ENCODE measurements at regions not wholly inside any gene's neighbourhood (a gene's known extent, or its start where the extent isn't known, plus 50 kb on each side); places are given as distances from the start of the nearest gene placed in this dataset.
A peak's percentile ranks its signal among the peaks of the same experiment; 100 is the strongest.

DNA sequence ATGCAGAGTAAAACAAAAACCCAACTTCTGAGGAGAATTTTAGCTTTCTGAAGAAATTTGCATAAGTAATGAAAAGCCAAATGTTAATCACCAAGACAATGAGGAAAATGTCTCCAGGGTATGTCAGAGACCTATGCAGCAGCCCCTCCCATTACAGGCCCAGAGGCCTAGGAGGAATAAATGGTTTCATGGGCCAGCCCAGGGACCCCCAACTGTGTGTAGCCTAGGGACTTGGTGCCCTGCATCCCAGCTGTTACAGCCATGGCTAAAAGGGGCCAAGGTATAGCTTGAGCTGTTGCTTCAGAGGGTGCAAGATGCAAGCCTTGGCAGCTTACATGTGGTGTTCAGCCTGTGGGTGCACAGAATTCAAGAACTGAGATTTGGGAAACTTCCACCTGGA is 1256.9 kb upstream of the PIK3C3 start:
- TF ChIP-seq, protein P1, sequence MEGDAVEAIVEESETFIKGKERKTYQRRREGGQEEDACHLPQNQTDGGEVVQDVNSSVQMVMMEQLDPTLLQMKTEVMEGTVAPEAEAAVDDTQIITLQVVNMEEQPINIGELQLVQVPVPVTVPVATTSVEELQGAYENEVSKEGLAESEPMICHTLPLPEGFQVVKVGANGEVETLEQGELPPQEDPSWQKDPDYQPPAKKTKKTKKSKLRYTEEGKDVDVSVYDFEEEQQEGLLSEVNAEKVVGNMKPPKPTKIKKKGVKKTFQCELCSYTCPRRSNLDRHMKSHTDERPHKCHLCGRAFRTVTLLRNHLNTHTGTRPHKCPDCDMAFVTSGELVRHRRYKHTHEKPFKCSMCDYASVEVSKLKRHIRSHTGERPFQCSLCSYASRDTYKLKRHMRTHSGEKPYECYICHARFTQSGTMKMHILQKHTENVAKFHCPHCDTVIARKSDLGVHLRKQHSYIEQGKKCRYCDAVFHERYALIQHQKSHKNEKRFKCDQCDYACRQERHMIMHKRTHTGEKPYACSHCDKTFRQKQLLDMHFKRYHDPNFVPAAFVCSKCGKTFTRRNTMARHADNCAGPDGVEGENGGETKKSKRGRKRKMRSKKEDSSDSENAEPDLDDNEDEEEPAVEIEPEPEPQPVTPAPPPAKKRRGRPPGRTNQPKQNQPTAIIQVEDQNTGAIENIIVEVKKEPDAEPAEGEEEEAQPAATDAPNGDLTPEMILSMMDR (conservative IDR thresholded peaks at IDR 0.05; ENCODE audit: control insufficient read depth, insufficient read depth, low read depth, low read length): no peak
- no peak for DNase-seq (ENCODE audit: low read depth)
- H3K4me3 ChIP-seq (ENCODE audit: control insufficient read depth, low read depth, low read length): no peak overlapping the region

DNA sequence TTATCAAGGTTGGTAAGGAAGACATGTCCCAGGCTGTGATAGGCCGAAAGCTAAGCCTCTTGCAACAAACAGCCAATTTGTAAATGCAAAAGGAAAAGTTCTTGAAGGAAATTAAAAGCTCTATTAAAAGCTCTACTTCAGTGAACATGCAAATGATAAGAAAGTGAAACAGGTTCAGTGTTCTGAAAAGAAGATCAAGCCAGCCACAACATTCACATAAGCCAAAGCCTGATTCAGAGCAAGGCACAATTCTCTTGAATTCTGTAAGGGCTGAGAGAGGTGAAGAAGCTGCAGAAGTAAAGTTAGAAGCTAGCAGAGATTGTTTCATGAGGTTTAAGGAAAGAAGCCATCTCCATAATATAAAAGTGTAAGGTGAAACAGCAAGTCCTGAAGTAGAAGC is 1259.5 kb upstream of the PIK3C3 start:
- DNase-seq (ENCODE audit: low read depth): no peak
- TF ChIP-seq, protein P1 (conservative IDR thresholded peaks at IDR 0.05; ENCODE audit: control insufficient read depth, insufficient read depth, low read depth, low read length): no peak
- H3K4me3 ChIP-seq (ENCODE audit: control insufficient read depth, low read depth, low read length): no peak overlapping the region

DNA sequence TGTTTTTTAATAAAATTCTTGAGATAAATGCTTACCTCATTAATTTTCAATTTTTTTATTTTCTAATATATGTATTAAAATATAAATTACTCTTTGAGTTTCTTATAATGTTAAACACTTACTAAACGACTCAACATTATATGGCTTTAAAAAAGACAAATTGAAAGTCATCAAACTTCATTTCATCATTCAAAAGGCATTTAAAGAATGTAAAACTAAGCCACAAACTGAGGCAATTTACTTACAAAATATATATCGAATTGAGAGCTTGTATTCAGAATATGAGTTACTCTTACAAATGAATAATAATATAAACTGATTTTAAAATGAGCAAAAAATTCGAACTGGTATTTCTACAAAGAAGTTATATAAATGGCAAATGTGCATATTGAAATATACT is 1262.2 kb upstream of the PIK3C3 start:
- H3K4me3 ChIP-seq (ENCODE audit: control insufficient read depth, low read depth, low read length): no peak overlapping the region
- DNase-seq (ENCODE audit: low read depth): no peak
- TF ChIP-seq, protein P1 (conservative IDR thresholded peaks at IDR 0.05; ENCODE audit: control insufficient read depth, insufficient read depth, low read depth, low read length): no peak

DNA sequence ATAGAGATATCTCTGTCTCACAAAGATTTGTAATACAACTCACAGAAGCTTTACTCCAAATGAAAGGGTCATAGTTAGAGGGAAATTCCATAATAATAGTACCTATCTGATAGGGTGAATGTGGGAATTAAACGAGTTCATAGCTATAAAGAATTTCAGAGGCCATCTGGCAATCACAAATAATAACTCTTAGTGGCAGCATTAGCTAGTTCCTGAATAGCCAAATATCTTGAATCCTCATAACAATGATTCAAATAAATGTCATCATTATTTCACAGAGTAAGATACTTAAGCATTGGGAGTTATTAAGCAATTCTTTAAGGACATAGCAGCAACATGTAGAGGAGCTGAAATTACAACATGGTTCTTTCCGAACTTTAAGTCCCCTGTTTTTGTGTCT is 1265.0 kb upstream of the PIK3C3 start:
- TF ChIP-seq, protein P1 (conservative IDR thresholded peaks at IDR 0.05; ENCODE audit: control insufficient read depth, insufficient read depth, low read depth, low read length): no peak
- DNase-seq (ENCODE audit: low read depth): no peak
- no peak overlapping the region for H3K4me3 ChIP-seq (ENCODE audit: control insufficient read depth, low read depth, low read length)

DNA sequence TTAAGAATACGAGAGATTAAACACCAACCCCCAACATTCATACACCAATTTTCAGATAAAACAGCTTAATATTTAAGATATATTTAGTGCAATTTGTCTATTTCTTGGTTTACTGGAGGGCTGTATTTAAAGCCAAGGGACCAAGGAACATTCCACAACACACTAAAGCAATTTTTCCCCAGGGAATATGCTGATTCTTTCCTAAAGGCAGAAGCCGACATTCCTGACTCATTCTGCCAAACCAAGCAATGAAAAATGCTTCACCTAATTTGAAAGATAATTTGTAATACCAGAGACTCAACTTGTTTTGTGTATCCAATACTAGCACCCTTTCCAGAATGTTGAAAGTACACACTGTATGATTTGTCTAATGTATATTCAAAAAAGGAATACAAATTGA is 1267.6 kb upstream of the PIK3C3 start:
- TF ChIP-seq, protein P1 (conservative IDR thresholded peaks at IDR 0.05; ENCODE audit: control insufficient read depth, insufficient read depth, low read depth, low read length): no peak
- DNase-seq (ENCODE audit: low read depth): peak; percentile 10
- no peak overlapping the region for H3K4me3 ChIP-seq (ENCODE audit: control insufficient read depth, low read depth, low read length)

DNA sequence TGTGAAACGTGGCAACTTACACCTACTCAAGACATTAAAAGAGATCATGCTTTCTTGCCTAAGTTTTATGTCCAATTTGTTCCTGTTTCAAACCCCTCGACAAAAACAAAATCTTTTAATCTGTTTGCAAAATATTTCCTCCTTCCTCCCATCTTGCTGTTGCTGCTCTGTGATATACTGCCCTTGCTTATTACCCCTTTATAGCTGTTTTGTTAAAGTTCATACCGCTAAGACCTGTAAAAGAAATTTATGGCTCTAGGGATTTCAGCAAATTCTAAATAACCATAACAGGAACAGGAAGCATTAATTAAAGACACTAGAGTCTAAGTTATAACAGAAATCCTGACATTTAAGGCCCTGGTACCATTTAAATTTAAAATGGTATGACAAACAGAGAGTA is 1268.2 kb upstream of the PIK3C3 start:
- no peak for DNase-seq (ENCODE audit: low read depth)
- TF ChIP-seq, protein P1 (conservative IDR thresholded peaks at IDR 0.05; ENCODE audit: control insufficient read depth, insufficient read depth, low read depth, low read length): no peak
- H3K4me3 ChIP-seq (ENCODE audit: control insufficient read depth, low read depth, low read length): no peak overlapping the region

DNA sequence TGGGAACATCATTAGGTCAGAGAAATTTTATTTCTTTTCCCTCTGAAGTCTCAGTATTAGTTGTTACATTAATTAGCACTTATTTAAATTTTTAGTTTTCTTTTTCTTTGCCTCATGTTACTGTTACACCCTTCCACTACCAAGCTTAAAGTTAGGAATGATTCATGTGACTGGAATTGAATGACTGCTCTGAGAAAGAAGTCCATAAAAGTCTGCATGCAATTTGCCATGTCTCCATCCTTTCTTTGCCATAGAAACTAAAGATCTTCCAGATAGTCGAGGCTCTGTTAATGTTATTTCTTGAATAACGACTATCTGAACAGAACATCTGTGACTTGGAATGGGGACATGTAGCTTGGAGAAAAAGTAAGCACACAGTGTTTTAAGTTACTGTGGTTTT is 1269.8 kb upstream of the PIK3C3 start:
- DNase-seq (ENCODE audit: low read depth): no peak
- no peak overlapping the region for H3K4me3 ChIP-seq (ENCODE audit: control insufficient read depth, low read depth, low read length)
- TF ChIP-seq, protein P1 (conservative IDR thresholded peaks at IDR 0.05; ENCODE audit: control insufficient read depth, insufficient read depth, low read depth, low read length): no peak

All from fibroblast of mammary gland (primary cell).